HG03342 (cell line): ENCODE measurements at regions not wholly inside any gene's neighbourhood (a gene's known extent, or its start where the extent isn't known, plus 50 kb on each side); places are given as distances from the start of the nearest gene placed in this dataset.
"Not testable (repeated sequence)": the region's sequence is repeated elsewhere in the genome, so short reads cannot be mapped to it uniquely, and the experiment has no call there.

Experiments
- ATAC-seq: cut with Tn5 transposase; IDR thresholded peaks from one replicate; pipeline ENCODE4 v1.9.1; 2021; ENCODE audit warnings: mild to moderate bottlenecking, moderate library complexity; ENCODE audit not compliant: unreplicated experiment

- ATAC-seq = no peak
Measured at GRCh38 chr10:121316432-121316831, 281.8 kb downstream of the FGFR2 start.

GRCh38 chr10:121317374-121317773 lies 280.9 kb downstream of the FGFR2 start:
- ATAC-seq = no peak

- no peak for ATAC-seq
Measured at GRCh38 chr10:121322046-121322445, 276.2 kb downstream of the FGFR2 start.

DNA sequence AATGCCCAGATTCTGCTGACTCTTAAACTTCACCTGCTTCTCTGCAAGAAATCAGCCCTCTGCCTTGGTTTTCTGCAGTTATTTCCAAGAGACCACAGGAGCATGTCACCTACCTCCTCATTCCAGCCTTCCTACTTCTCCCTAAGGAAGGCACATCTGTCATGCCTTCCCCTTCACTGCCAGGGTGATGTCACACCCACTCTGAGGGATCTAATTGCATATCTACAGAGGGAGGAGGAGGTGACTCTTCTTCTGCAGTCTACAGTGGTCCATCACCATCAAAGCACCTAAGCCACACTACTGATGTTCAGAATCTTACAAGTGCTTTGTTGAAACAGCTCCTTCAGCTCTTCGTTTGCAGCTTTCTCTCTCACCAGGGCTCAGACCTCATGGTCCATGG lies 275.5 kb downstream of the FGFR2 start:
- ATAC-seq = no peak

DNA sequence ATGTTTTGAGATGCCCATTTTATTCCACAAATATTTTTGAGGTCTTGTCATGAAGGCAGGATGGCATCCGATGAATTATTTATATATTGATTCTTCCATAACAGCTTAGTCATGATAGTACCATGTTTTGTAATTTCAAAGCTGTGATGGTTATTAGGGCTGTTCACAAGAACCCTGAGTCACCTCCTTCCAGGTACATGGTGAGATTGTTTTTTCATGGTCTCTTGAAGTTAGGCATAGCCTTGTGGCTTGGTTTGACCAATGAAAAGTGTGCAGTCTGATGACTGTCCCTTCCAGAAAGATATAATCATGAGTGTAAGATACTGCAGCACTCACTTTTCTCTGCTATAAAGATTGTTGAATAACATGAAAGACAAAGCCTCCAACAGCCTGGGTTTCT lies 274.8 kb downstream of the FGFR2 start:
- no peak for ATAC-seq

- no peak for ATAC-seq
Measured at GRCh38 chr10:121324678-121325213, 273.5 kb downstream of the FGFR2 start.

DNA sequence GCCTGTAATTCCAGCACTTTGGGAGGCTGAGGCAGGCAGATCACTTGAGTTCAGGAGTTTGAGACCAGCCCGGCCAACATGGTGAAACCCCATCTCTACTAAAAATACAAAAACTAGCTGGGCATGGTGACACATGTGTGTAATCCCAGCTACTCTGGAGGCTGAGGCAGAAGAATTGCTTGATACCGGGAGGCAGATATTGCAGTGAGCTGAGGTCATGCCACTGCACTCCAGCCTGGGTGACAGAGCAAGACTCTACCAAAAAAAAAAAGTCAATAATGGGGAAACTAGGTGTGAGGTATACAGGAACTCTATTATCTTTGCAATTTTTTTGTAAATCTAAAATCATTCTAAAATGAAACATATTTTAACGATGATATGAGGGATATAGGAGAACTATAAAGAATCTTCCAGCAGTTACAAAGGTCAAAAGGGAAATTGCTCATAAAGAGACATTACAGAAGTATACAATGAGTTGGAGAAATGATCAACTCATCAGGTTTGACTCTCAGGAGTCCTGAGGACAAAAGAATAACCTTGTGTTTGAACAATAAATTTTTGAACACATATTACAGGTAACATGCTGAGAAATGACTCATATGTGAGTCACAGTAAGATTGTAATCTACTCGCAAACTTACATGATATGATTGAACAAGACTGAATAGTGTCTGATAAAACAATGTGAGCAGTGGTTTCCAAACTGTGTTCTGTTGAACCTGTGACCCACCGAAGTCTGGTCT lies 272.6 kb downstream of the FGFR2 start:
- no peak for ATAC-seq

GRCh38 chr10:121326905-121327304 lies 271.3 kb downstream of the FGFR2 start:
- ATAC-seq = no peak

- no peak for ATAC-seq
Measured at GRCh38 chr10:121327727-121328126, 270.5 kb downstream of the FGFR2 start.

DNA sequence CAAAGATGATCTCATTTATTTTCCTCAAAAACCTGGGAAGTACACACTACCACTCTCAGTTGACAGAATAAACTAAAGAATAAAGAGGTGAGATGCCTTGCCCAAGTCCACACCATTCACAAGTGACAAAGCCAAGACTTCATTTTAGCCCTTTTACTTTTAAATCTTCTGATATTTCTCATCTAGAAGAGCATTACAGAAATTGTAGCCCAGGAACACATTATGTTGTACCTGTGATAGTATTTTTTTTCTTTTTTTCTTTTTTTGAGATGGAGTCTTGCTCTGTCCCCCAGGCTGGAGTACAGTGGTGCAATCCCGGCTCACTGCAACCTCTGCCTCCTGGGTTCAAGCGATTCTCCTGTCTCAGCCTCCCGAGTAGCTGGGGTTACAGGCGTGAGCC lies 268.6 kb downstream of the FGFR2 start:
- ATAC-seq = not testable (repeated sequence)

DNA sequence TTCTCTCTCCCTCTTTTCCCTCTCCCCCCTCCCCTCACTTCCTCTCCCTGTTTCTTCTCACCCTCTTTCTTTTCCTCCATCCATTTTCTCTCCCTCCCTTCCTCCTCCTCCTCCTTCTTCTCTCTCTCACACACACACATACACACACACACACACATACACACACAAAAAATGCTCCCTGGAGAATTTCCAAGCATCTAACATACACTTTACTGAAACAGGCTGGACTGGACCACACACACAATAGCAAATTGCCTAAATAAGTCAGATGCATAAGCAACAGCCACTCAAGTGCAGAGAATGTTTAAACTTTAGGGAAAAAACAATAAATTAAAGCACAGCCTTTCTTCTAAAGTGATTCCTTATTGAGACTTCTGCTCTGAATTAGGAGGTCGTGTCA lies 267.7 kb downstream of the FGFR2 start:
- ATAC-seq = no peak

DNA sequence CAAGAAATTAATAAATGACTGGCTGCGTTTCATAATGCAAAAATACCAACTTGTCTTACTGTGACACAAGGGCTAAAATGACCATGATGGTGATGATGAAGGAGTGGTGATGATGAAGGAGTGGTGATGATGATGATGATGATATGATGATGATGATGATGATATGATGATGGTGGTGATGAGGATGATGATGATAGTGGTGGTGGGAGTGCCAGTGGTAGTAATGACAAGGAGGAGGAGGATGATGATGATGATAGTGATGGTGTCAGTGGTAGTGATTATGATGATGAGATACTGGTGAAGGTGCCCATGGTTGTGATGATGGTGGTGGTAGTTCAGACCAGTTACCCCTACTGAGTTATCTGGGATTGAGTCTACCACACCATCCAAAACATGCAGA lies 265.9 kb downstream of the FGFR2 start:
- no peak for ATAC-seq

DNA sequence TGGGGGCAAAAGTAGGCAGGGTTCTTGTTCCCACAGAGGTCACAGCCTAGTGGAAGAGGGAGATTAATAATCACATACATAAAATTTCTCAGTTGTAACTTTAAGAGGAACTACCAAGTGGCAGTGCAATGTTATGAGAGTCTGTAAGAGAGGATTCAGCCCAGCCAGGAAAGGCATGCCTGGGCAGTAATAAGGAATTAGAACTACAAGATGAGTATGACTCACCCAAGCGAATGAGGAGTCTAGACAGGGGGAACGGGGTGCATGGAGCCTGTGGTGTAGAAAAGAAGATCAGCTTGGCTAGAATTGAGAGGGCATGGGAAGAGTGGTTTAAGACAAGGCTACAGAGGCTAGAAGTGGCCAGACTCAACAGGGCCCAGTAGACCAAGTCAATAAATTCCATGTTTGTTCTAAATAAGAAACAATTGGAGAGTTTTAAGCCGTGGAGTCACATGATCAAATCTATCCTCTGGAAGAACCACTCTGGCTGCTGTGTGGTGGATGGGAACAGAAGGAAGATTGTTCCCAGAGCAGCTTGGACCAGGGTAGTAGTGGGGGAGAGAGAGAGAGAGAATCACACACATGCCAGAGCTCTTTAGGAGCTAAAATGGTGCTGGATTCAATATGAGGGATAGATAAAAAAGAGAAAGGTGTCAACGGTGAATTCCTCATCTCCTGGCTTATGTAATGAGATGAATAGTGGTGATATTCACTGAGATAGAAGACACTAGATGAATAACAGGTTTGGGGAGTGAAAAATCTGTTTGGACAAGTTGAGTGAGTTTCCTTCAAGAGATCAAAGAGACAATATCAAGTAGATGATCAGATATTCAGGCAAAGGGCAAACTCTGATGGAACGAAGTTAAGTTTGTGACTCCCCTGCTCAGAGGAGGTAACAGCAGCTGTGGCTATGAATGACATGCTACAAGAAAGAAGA lies 265.1 kb downstream of the FGFR2 start:
- no peak for ATAC-seq

DNA sequence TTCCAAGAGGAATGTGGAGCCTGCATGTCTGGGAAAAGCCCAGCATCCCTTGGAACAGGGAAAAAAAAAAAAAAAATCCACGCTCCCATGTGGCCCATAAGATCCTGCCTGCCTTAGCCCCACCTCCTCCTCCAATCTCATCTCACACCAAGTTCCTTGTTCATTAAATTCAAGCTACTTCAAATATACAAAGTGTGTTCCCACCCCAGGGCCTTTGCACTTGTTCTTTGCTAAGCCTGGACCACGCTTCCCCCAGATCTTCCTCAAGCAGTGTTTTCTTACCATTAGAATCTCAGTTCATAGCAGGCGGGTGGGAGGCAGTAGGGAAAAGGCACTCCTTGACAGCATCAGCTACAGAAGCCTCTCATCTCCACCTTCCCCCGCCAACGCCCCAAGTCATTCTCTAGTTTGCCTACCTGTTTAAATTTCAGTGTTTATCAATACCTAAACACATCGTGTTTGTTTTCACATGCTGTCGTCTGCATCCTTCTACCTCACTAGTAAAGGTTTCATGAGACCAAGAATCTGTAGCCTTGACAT lies 262.8 kb downstream of the FGFR2 start:
- no peak for ATAC-seq

- ATAC-seq = no peak
Measured at GRCh38 chr10:121337427-121337826, 260.8 kb downstream of the FGFR2 start.

DNA sequence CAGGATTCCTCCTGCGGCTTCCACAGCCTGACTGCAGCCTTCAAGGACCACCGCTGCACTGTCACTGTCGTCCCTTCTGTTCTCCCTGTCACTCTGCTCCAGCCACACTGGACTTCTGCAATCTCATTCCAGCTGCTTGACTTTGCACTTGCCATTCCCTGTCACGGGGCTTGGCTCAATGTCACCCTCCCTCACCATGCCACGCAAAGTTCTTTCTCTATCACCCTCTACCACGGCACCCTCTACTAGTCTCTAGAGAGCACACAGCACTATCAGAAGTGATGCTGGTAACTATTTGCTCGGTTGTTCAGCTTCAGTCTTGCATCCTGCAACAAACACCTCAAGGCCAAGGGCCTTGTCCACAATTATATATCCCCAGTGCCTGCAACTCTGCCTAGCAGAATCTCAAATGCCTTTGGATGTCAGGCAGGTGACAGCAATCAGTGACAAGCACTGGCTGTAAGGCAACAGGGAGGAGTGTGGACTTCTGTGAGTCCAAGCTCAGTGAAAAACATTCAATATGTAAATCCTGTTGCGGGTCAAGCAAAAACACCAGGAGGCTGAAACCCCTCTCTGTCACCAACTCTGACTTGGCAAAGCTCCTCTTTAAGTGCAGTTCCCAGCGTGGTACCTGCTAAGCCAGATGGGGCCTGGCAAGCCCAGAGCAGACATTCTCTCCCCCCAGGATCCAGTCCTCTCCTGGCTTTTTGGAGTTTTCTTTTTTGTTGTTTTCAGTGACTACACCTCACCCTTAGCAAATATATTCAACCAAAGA lies 259.9 kb downstream of the FGFR2 start:
- ATAC-seq = no peak

- ATAC-seq = no peak
Measured at GRCh38 chr10:121339114-121339513, 259.1 kb downstream of the FGFR2 start.

DNA sequence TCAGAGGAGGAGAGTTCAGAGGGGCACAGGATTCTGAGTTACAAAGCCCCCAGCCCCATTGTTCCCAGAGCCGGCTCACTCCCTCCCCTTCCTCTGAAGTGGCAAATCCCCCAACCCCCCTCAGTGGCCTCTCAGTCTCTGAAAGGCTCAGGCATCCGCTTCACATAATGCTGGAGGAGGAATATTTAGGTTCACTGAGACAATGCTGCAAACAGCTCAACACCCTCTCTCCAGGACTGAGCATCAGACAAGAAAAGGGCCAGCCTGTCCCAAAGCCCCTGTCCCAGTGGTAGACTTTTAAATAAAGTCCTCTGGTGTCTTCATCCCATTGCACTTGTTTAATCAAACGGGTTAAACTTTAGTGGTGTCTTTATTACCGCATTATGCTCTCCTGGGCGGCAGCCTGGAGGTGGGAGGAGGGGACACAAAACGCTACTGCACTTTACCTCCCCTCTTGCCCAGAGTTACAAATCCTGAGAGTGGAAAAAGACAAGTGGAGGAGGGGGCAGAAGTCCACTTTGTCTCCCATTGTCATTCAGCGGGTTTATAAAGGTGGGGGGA lies 257.9 kb downstream of the FGFR2 start:
- ATAC-seq = no peak

DNA sequence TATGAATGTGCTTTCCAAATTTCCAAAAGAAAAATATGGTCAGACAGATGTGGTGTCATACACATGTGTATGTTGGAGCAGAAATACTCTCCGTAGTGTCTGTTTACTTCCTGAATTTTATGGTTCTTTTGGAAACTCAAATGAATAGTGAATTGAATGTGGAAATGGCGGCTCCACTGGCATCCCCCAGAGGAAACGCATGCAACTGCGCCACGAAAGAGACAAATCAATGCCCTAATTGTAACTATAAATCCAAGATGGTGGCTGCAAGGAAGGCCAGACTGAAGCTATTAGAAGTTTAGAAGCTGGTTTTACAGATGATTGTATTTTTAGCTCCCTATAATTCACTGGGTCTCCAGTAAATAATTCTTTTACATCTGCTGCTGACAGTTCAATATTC lies 246.7 kb downstream of the FGFR2 start:
- no peak for ATAC-seq

- ATAC-seq = no peak
Measured at GRCh38 chr10:121352231-121352855, 245.9 kb downstream of the FGFR2 start.
